Ishikawa (cell line): ENCODE measurements at regions not wholly inside any gene's neighbourhood (a gene's known extent, or its start where the extent isn't known, plus 50 kb on each side); places are given as distances from the start of the nearest gene placed in this dataset.

Experiments
- CEBPB ChIP-seq: IDR thresholded peaks from 2 replicates; pipeline ENCODE4 v1.6.1; 2012
- CREB1 ChIP-seq: IDR thresholded peaks from 2 replicates; pipeline ENCODE4 v1.6.1; 2012; ENCODE audit warnings: low read depth
- EGR1 ChIP-seq: IDR thresholded peaks from 2 replicates; pipeline ENCODE4 v1.6.1; 2012
- EP300 ChIP-seq: IDR thresholded peaks from 2 replicates; pipeline ENCODE4 v1.6.1; 2012; ENCODE audit warnings: borderline replicate concordance
- FOXM1 ChIP-seq: IDR thresholded peaks from 2 replicates; pipeline ENCODE4 v1.6.1; 2012; ENCODE audit warnings: low read depth, borderline replicate concordance
- MAX ChIP-seq: IDR thresholded peaks from 2 replicates; pipeline ENCODE4 v1.6.1; 2012
- NFIC ChIP-seq: IDR thresholded peaks from 2 replicates; pipeline ENCODE4 v1.6.1; 2012
- RAD21 ChIP-seq: IDR thresholded peaks from 2 replicates; pipeline ENCODE4 v1.6.1; 2012; ENCODE audit warnings: low read depth
- REST ChIP-seq: IDR thresholded peaks from 2 replicates; pipeline ENCODE4 v1.6.1; 2012; ENCODE audit warnings: low read depth, mild to moderate bottlenecking
- TAF1 ChIP-seq: IDR thresholded peaks from 2 replicates; pipeline ENCODE4 v1.6.1; 2012; ENCODE audit warnings: low read depth, mild to moderate bottlenecking
- TCF12 ChIP-seq: IDR thresholded peaks from 2 replicates; pipeline ENCODE4 v1.6.1; 2012; ENCODE audit warnings: low read depth
- YY1 ChIP-seq: IDR thresholded peaks from 2 replicates; pipeline ENCODE4 v1.6.1; 2012; ENCODE audit warnings: low read depth
- ZBTB7A ChIP-seq: IDR thresholded peaks from 2 replicates; pipeline ENCODE4 v1.6.1; 2012; ENCODE audit warnings: low read depth

GRCh38 chr2:31703253-31703652 is 122.5 kb upstream of the SRD5A2 start:
- TF ChIP-seq CEBPB (no peak), EGR1 (no peak), REST (no peak), CREB1 (no peak), RAD21 (no peak), MAX (no peak), EP300 (no peak), TCF12 (no peak), TAF1 (no peak), YY1 (no peak), NFIC (no peak), FOXM1 (no peak), ZBTB7A (no peak)
